Jurkat, Clone E6-1 (cell line): ENCODE measurements at regions not wholly inside any gene's neighbourhood (a gene's known extent, or its start where the extent isn't known, plus 50 kb on each side); places are given as distances from the start of the nearest gene placed in this dataset.

ENCODE experiments used
- DNase-seq: peaks from one replicate; pipeline ENCODE4 v3.0.0-alpha.2; 2011; ENCODE audit warnings: low read depth, low spot score
- H3K4me3 ChIP-seq: 2 replicates; pipeline ENCODE4 v1.5.1; 2011; ENCODE audit warnings: mild to moderate bottlenecking, low read length, control low read depth, moderate library complexity

- H3K4me3 ChIP-seq: no peak overlapping the region
- DNase-seq: no peak
Observed at GRCh38 chr19:31166206-31166605, 183.0 kb downstream of the TSHZ3 start.

- DNase-seq: no peak
- no peak overlapping the region for H3K4me3 ChIP-seq
Observed at GRCh38 chr19:31164791-31165251, 184.4 kb downstream of the TSHZ3 start.

GRCh38 chr19:31160336-31160926 is 188.8 kb downstream of the TSHZ3 start:
- H3K4me3 ChIP-seq: no peak overlapping the region
- no peak for DNase-seq

GRCh38 chr19:31154021-31154420 is 195.2 kb downstream of the TSHZ3 start:
- no peak for DNase-seq
- no peak overlapping the region for H3K4me3 ChIP-seq

- H3K4me3 ChIP-seq: no peak overlapping the region
- no peak for DNase-seq
Observed at GRCh38 chr19:31152906-31153305, 196.3 kb downstream of the TSHZ3 start.

GRCh38 chr19:31149441-31149941 is 199.7 kb downstream of the TSHZ3 start:
- DNase-seq: no peak
- H3K4me3 ChIP-seq: no peak overlapping the region

- DNase-seq: no peak
- H3K4me3 ChIP-seq: no peak overlapping the region
Observed at GRCh38 chr19:31148671-31149070, 200.6 kb downstream of the TSHZ3 start.

GRCh38 chr19:31147234-31147633 is 202.0 kb downstream of the TSHZ3 start:
- DNase-seq: no peak
- H3K4me3 ChIP-seq: no peak overlapping the region

- DNase-seq: no peak
- no peak overlapping the region for H3K4me3 ChIP-seq
Observed at GRCh38 chr19:31146546-31147183, 202.6 kb downstream of the TSHZ3 start.

- no peak for DNase-seq
- no peak overlapping the region for H3K4me3 ChIP-seq
Observed at GRCh38 chr19:31146015-31146414, 203.2 kb downstream of the TSHZ3 start.

GRCh38 chr19:31145007-31145406 is 204.2 kb downstream of the TSHZ3 start:
- no peak overlapping the region for H3K4me3 ChIP-seq
- DNase-seq: no peak

- H3K4me3 ChIP-seq: no peak overlapping the region
- no peak for DNase-seq
Observed at GRCh38 chr19:31144075-31144870, 205.0 kb downstream of the TSHZ3 start.

GRCh38 chr19:31141301-31141700 is 207.9 kb downstream of the TSHZ3 start:
- no peak for DNase-seq
- H3K4me3 ChIP-seq: no peak overlapping the region

GRCh38 chr19:31140717-31141116 is 208.5 kb downstream of the TSHZ3 start:
- no peak for DNase-seq
- H3K4me3 ChIP-seq: no peak overlapping the region

- H3K4me3 ChIP-seq: no peak overlapping the region
- DNase-seq: no peak
Observed at GRCh38 chr19:31139871-31140505, 209.2 kb downstream of the TSHZ3 start.

GRCh38 chr19:31138077-31138476 is 211.2 kb downstream of the TSHZ3 start:
- no peak for DNase-seq
- H3K4me3 ChIP-seq: no peak overlapping the region

- H3K4me3 ChIP-seq: no peak overlapping the region
- DNase-seq: no peak
Observed at GRCh38 chr19:31135841-31136240, 213.4 kb downstream of the TSHZ3 start.

- H3K4me3 ChIP-seq: no peak overlapping the region
- no peak for DNase-seq
Observed at GRCh38 chr19:31132753-31133110, 216.5 kb downstream of the TSHZ3 start.

GRCh38 chr19:31128291-31128690 is 220.9 kb downstream of the TSHZ3 start:
- H3K4me3 ChIP-seq: no peak overlapping the region
- no peak for DNase-seq
